ENCODE measurements at regions not wholly inside any gene's neighbourhood (a gene's known extent, or its start where the extent isn't known, plus 50 kb on each side); places are given as distances from the start of the nearest gene placed in this dataset.

DNA sequence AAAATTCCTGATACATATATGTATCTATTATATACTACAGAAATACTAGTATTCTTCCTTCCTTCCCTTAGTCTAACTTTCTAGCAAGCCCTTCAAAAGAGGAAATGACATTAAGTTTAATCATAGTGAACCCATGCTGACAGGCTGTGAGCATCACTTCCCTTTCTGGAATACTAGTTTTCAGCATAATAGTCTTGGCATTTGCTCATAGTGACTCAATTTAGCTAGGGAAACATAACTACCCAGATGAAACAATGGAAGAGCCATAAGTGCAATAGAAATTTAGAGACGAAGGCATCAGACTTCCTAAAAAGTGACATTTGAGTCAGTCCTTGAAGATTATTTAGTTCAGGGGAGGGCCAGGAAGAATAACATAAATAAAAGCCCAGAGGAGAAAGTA, 184.5 kb upstream of the CRY1 start:
- Histone ChIP-seq H4K5ac (ENCODE audit: insufficient read length, low read depth, low read length) (no peak overlapping the region), H3K23ac (ENCODE audit: insufficient read length, low read depth, low read length) (no peak overlapping the region), H3K4me1 (ENCODE audit: insufficient read depth, low read length) (no peaks in the 10 kb centered on the region), H4K91ac (ENCODE audit: insufficient read length, low read depth, low read length) (no peak overlapping the region), H2BK12ac (ENCODE audit: insufficient read length, low read depth, low read length) (no peak overlapping the region), H4K20me1 (ENCODE audit: control insufficient read depth, insufficient read depth, insufficient read length) (no peaks in the 10 kb centered on the region), H2AK5ac (ENCODE audit: insufficient read length, low read length) (no peak overlapping the region), H2BK20ac (ENCODE audit: low read depth, low read length, poor library complexity, severe bottlenecking) (no peak overlapping the region), H3K56ac (ENCODE audit: insufficient read length, low read depth, low read length) (no peak overlapping the region), H3K14ac (ENCODE audit: insufficient read depth, low read length) (no peak overlapping the region), H3K4ac (ENCODE audit: low read depth, low read length) (no peak overlapping the region), H3K79me1 (ENCODE audit: insufficient read depth, low read depth, low read length, poor library complexity, severe bottlenecking) (no peaks in the 10 kb centered on the region), H3T11ph (ENCODE audit: low read length) (no peak overlapping the region), H3K79me2 (ENCODE audit: insufficient read depth, low read length) (no peaks in the 10 kb centered on the region), H3K4me2 (ENCODE audit: insufficient read depth, insufficient read length, low read length) (no peak overlapping the region), H3K27me3 (ENCODE audit: insufficient read depth, low read length) (no peaks in the 10 kb centered on the region), H3K18ac (ENCODE audit: insufficient read length, low read depth, low read length) (no peak overlapping the region), H3K23me2 (ENCODE audit: insufficient read length, low read depth, low read length, poor library complexity, severe bottlenecking) (no peaks in the 10 kb centered on the region), H3K9ac (ENCODE audit: extremely low read depth, insufficient read length, low read length) (no peak overlapping the region), H2BK120ac (ENCODE audit: low read depth, low read length, poor library complexity, severe bottlenecking) (no peak overlapping the region), H3K27ac (ENCODE audit: insufficient read length, low read depth, low read length) (no peak overlapping the region), H4K8ac (replicated peaks; ENCODE audit: insufficient read length, low read depth, low read length) (no peak overlapping the region), H3K9me3 (ENCODE audit: control insufficient read depth, low read depth, low read length) (no peaks in the 10 kb centered on the region), H2BK5ac (ENCODE audit: insufficient read length, low read length) (no peak overlapping the region), H2BK15ac (ENCODE audit: low read depth, low read length) (no peak overlapping the region), H2AFZ (ENCODE audit: low read length) (no peak overlapping the region)
- Mint-ChIP-seq H3K27ac (no peak overlapping the region), H3K4me1 (no peaks in the 10 kb centered on the region), H3K4me3 (no peak overlapping the region), H3K36me3 (ENCODE audit: insufficient read depth in 1 of 3, low read depth in 3 of 3) (no peaks in the 10 kb centered on the region), H3K9me3 (no peaks in the 10 kb centered on the region; a peak in 1 of 5 replicates), H3K27me3 (ENCODE audit: low read depth) (no peaks in the 10 kb centered on the region; the same call in 1 of the 2 replicates)
- TF ChIP-seq, protein P1, sequence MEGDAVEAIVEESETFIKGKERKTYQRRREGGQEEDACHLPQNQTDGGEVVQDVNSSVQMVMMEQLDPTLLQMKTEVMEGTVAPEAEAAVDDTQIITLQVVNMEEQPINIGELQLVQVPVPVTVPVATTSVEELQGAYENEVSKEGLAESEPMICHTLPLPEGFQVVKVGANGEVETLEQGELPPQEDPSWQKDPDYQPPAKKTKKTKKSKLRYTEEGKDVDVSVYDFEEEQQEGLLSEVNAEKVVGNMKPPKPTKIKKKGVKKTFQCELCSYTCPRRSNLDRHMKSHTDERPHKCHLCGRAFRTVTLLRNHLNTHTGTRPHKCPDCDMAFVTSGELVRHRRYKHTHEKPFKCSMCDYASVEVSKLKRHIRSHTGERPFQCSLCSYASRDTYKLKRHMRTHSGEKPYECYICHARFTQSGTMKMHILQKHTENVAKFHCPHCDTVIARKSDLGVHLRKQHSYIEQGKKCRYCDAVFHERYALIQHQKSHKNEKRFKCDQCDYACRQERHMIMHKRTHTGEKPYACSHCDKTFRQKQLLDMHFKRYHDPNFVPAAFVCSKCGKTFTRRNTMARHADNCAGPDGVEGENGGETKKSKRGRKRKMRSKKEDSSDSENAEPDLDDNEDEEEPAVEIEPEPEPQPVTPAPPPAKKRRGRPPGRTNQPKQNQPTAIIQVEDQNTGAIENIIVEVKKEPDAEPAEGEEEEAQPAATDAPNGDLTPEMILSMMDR (conservative IDR thresholded peaks at IDR 0.05) = no peak
- DNase-seq = no peak
- WGBS (ENCODE audit: extremely low coverage, insufficient read length, low lambda C conversion rate) = no CpG with 5 or more reads among the region's 1 CpG

Measured in H9 (cell line).